ENCODE measurements at regions not wholly inside any gene's neighbourhood (a gene's known extent, or its start where the extent isn't known, plus 50 kb on each side); places are given as distances from the start of the nearest gene placed in this dataset.

GRCh38 chr12:83214185-83214584 lies 527.5 kb downstream of the TMTC2 start:
- Histone ChIP-seq H3K4me2 (ENCODE audit: control insufficient read depth, extremely low read depth, insufficient read depth, low read depth, low read length) (no peak overlapping the region), H3K27me3 (ENCODE audit: control insufficient read depth, extremely low read depth, insufficient read depth, low read length) (no peaks in the 10 kb centered on the region), H3K9me3 (ENCODE audit: control insufficient read depth, low read depth, low read length) (no peaks in the 10 kb centered on the region), H3K79me2 (ENCODE audit: control insufficient read depth, insufficient read depth, low read length) (no peaks in the 10 kb centered on the region), H3K36me3 (ENCODE audit: control insufficient read depth in 2 of 2, extremely low read depth in 1 of 2, insufficient read depth in 2 of 2, low read length in 2 of 2) (no peaks in the 10 kb centered on the region), H3K4me1 (ENCODE audit: control insufficient read depth, extremely low read depth, insufficient read depth, low read length) (no peaks in the 10 kb centered on the region), H4K20me1 (ENCODE audit: control insufficient read depth, extremely low read depth, insufficient read depth, low read length) (no peaks in the 10 kb centered on the region), H3K4me3 (ENCODE audit: control insufficient read depth in 2 of 3, extremely low read depth in 1 of 3, insufficient read depth in 2 of 3, low read depth in 1 of 3, low read length in 3 of 3) (no peak overlapping the region), H3K9ac (ENCODE audit: control insufficient read depth, extremely low read depth, insufficient read depth, low read length) (no peak overlapping the region), H3K9me1 (ENCODE audit: control insufficient read depth, extremely low read depth, insufficient read depth, low read length) (no peaks in the 10 kb centered on the region), H3K27ac (ENCODE audit: control insufficient read depth, insufficient read depth, low read length) (no peak overlapping the region), H2AFZ (ENCODE audit: control insufficient read depth, low read length) (no peak overlapping the region)
- FAIRE-seq (no peak), DNase-seq (ENCODE audit: low read depth, low spot score) (no peak)
- dilution Hi-C loops (cut with MboI; ENCODE audit: extremely low pct_ligation_motif_present, low sequenced_read_pairs), result no loop called here
- TF ChIP-seq CTCF (optimal IDR thresholded peaks at IDR 0.05 in 1 of 3, IDR thresholded peaks at IDR 0.05 in 1 of 3, conservative IDR thresholded peaks at IDR 0.05 in 1 of 3; ENCODE audit: extremely low read depth in 1 of 3, insufficient read depth in 2 of 3, low read length in 3 of 3), result no peak
- no peak for TF ChIP-seq EZH2 (IDR thresholded peaks at IDR 0.05; ENCODE audit: low read length)

- H3K9me1 ChIP-seq (ENCODE audit: control insufficient read depth, extremely low read depth, insufficient read depth, low read length), result no peaks in the 10 kb centered on the region
- H3K36me3 ChIP-seq (ENCODE audit: control insufficient read depth in 2 of 2, extremely low read depth in 1 of 2, insufficient read depth in 2 of 2, low read length in 2 of 2), result no peaks in the 10 kb centered on the region
- no peak overlapping the region for H3K4me3 ChIP-seq (ENCODE audit: control insufficient read depth in 2 of 3, extremely low read depth in 1 of 3, insufficient read depth in 2 of 3, low read depth in 1 of 3, low read length in 3 of 3)
- H3K27ac ChIP-seq (ENCODE audit: control insufficient read depth, insufficient read depth, low read length), result no peak overlapping the region
- H3K9ac ChIP-seq (ENCODE audit: control insufficient read depth, extremely low read depth, insufficient read depth, low read length), result no peak overlapping the region
- H3K9me3 ChIP-seq (ENCODE audit: control insufficient read depth, low read depth, low read length), result no peaks in the 10 kb centered on the region
- no peaks in the 10 kb centered on the region for H3K79me2 ChIP-seq (ENCODE audit: control insufficient read depth, insufficient read depth, low read length)
- FAIRE-seq (no peak), DNase-seq (ENCODE audit: low read depth, low spot score) (no peak)
- H2AFZ ChIP-seq (ENCODE audit: control insufficient read depth, low read length), result no peak overlapping the region
- no peaks in the 10 kb centered on the region for H4K20me1 ChIP-seq (ENCODE audit: control insufficient read depth, extremely low read depth, insufficient read depth, low read length)
- no peak overlapping the region for H3K4me2 ChIP-seq (ENCODE audit: control insufficient read depth, extremely low read depth, insufficient read depth, low read depth, low read length)
- TF ChIP-seq CTCF (optimal IDR thresholded peaks at IDR 0.05 in 1 of 3, IDR thresholded peaks at IDR 0.05 in 1 of 3, conservative IDR thresholded peaks at IDR 0.05 in 1 of 3; ENCODE audit: extremely low read depth in 1 of 3, insufficient read depth in 2 of 3, low read length in 3 of 3), result no peak
- H3K4me1 ChIP-seq (ENCODE audit: control insufficient read depth, extremely low read depth, insufficient read depth, low read length), result no peaks in the 10 kb centered on the region
- no peaks in the 10 kb centered on the region for H3K27me3 ChIP-seq (ENCODE audit: control insufficient read depth, extremely low read depth, insufficient read depth, low read length)
- dilution Hi-C loops (cut with MboI; ENCODE audit: extremely low pct_ligation_motif_present, low sequenced_read_pairs), result no loop called here
Observed at GRCh38 chr12:83210933-83211332, 524.2 kb downstream of the TMTC2 start.

Measured in keratinocyte (primary cell).